Lung (tissue), 11 donors: ENCODE measurements at regions not wholly inside any gene's neighbourhood (a gene's known extent, or its start where the extent isn't known, plus 50 kb on each side); places are given as distances from the start of the nearest gene placed in this dataset.

Experiments used
- ATAC-seq: fragments of 200-7000 bp; cut with Tn5 transposase; one replicate; pipeline ENCODE4 v1.9.1; 2020; ENCODE audit warnings: moderate number of reproducible peaks; ENCODE audit not compliant: insufficient read depth, low FRiP score
- DNase-seq, 3 donors: peaks; one replicate each; pipeline ENCODE4 v3.0.0-alpha.2; 2013 to 2017
- H3K27ac ChIP-seq, 2 donors: one replicate each; pipeline ENCODE4 v1.5.1; 2013; ENCODE audit warnings: mild to moderate bottlenecking in 2 of 2, moderate library complexity in 2 of 2, control low read depth in 1 of 2, inconsistent platforms in 1 of 2, low read depth in 1 of 2, low read length in 1 of 2
- H3K27me3 ChIP-seq, 3 donors: one replicate each; pipeline ENCODE4 v1.5.1; 2013; ENCODE audit warnings: low read length in 2 of 3; ENCODE audit not compliant: control insufficient read depth in 3 of 3, insufficient read depth in 3 of 3
- H3K36me3 ChIP-seq, 4 donors: one replicate each; pipeline ENCODE4 v1.5.1; 2013; ENCODE audit warnings: low read length in 4 of 4, mild to moderate bottlenecking in 1 of 4, moderate library complexity in 1 of 4; ENCODE audit not compliant: control insufficient read depth in 4 of 4, insufficient read depth in 4 of 4
- H3K4me1 ChIP-seq, 5 donors: one replicate each; pipeline ENCODE4 v1.5.1; 2013; ENCODE audit warnings: low read length in 5 of 5, mild to moderate bottlenecking in 2 of 5, moderate library complexity in 1 of 5; ENCODE audit not compliant: control insufficient read depth in 5 of 5, insufficient read depth in 5 of 5
- H3K4me3 ChIP-seq: one replicate; pipeline ENCODE4 v1.5.1; 2013; ENCODE audit warnings: mild to moderate bottlenecking, control low read depth, moderate library complexity
- H3K9ac ChIP-seq, 2 donors: one replicate each; pipeline ENCODE4 v1.5.1; 2013; ENCODE audit warnings: low read length in 2 of 2, control low read depth in 1 of 2; ENCODE audit not compliant: insufficient read depth in 1 of 2
- H3K9me3 ChIP-seq, 4 donors: one replicate each; pipeline ENCODE4 v1.5.1; 2013; ENCODE audit warnings: low read length in 3 of 4, mild to moderate bottlenecking in 1 of 4, moderate library complexity in 1 of 4; ENCODE audit not compliant: control insufficient read depth in 4 of 4, insufficient read depth in 3 of 4
- WGBS, 2 donors: extraction: QIAGEN DNeasy Blood & Tissue Kit; methylation state at CpG; one replicate each; pipeline ENCODE4 v1.1.7; 2013; 5-methylcytosine and 5-hydroxymethylcytosine counted together
- TF ChIP-seq, protein P1 (sequence below): IDR thresholded peaks from 2 replicates; pipeline ENCODE4 v1.5.1; 2012; ENCODE audit warnings: mild to moderate bottlenecking; ENCODE audit errors: control extremely low read depth, extremely low read depth
- donor health status: control.
- donor health status: control.
- donor health status: Bipolar disorder and iron deficiency.
- donor health status: healthy.
- donor health status: DM: yes; HTN: yes; CAD: no.

DNA sequence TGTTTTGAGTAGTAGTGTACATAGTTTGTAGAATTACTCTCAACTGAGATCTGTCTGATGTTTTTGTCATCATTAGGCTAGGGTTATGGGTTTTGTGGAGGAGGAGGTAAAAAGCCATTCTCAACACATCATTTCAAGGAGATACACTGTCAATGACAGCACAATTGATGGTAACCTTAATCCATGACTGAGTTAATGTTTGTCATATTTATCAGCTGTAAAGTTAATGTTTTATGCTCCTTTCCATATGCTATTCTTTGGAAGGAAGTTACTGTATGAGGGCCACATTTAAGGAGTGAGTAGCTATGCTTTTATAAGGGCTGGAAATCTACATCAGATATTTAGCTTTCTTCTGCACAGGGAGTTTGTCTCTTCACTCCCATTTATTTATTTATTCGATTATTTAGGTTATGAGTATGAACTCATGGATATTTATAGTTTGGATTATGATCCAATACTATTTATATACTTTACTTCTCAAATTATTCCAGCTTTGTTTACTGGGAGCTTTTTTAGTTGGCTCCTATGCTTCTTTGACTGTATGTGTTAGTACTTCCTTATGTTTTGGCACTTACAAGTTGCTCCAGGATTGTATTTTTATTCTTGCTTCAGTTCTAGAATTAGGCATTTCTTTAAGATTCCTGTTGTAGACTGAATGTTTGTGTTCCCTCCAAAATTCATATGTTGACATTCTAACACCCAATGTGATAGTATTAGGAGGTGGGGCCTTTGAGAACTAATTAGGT is 156.6 kb upstream of the HCRTR2 start:
- Histone ChIP-seq H3K27ac (no peak overlapping the region), H3K4me3 (no peak overlapping the region), H3K4me1 (peaks cover 0 to 33% (median 6%) of the 10 kb centered on the region in 5 donors), H3K27me3 (no peaks in the 10 kb centered on the region), H3K36me3 (no peaks in the 10 kb centered on the region), H3K9me3 (no peaks in the 10 kb centered on the region), H3K9ac (no peak overlapping the region)
- WGBS, 2 donors = 55 to 74% methylated on average over 1 of the region's 1 CpG
- no peak for ATAC-seq
- DNase-seq = peak in 2 of 3 donors; percentile 79 to 83
- TF ChIP-seq, protein P1, sequence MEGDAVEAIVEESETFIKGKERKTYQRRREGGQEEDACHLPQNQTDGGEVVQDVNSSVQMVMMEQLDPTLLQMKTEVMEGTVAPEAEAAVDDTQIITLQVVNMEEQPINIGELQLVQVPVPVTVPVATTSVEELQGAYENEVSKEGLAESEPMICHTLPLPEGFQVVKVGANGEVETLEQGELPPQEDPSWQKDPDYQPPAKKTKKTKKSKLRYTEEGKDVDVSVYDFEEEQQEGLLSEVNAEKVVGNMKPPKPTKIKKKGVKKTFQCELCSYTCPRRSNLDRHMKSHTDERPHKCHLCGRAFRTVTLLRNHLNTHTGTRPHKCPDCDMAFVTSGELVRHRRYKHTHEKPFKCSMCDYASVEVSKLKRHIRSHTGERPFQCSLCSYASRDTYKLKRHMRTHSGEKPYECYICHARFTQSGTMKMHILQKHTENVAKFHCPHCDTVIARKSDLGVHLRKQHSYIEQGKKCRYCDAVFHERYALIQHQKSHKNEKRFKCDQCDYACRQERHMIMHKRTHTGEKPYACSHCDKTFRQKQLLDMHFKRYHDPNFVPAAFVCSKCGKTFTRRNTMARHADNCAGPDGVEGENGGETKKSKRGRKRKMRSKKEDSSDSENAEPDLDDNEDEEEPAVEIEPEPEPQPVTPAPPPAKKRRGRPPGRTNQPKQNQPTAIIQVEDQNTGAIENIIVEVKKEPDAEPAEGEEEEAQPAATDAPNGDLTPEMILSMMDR = no peak

DNA sequence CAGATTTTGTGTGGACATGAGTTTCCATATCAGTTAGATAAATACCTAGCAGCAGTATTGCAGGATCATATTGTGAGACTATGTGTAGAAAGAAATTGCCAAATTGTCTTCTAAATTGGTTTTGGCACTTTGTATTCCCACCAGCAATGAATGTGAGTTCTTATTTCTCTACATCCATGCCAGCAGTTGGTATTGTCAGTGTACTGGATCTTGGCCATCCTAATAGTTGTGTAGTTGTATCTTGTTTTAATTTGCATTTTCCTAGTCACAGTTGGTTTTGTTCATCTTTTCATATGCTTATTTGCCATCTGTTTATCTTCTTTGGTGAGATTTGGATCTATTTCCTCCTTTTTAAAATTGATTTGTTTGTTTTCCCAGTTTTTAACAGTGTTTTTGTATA is 154.7 kb upstream of the HCRTR2 start:
- Histone ChIP-seq H3K9ac (no peak overlapping the region), H3K9me3 (no peaks in the 10 kb centered on the region), H3K4me3 (no peak overlapping the region), H3K4me1 (peaks cover 0 to 25% (median 4%) of the 10 kb centered on the region in 5 donors), H3K36me3 (no peaks in the 10 kb centered on the region), H3K27me3 (no peaks in the 10 kb centered on the region), H3K27ac (no peak overlapping the region)
- ATAC-seq (no peak), DNase-seq (no peak)
- TF ChIP-seq, protein P1 = no peak

DNA sequence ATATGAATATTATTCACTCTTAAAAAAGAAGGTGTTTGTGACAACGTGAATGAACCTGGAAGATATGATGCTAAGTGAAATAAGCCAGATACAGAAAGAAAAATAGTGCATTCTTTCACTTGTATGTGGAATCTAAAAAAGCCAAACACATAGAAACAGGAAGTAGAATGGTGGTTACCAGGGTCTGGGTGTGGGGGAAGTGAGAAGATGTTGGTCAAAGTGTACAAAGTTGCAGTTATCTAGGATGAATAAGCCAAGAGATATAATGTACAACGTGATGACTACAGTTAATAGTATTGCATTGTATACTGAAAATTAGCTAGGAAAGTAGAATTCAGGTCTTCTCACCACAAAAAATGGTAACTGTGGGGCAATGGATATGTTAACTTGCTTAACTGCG is 151.1 kb upstream of the HCRTR2 start:
- H3K4me3 ChIP-seq = no peak overlapping the region
- WGBS, 2 donors = 59 to 63% methylated on average over 3 of the region's 3 CpGs
- no peak for DNase-seq
- no peak overlapping the region for H3K27ac ChIP-seq
- TF ChIP-seq, protein P1 = no peak
- H3K36me3 ChIP-seq = no peaks in the 10 kb centered on the region
- no peaks in the 10 kb centered on the region for H3K27me3 ChIP-seq
- ATAC-seq = no peak
- no peak overlapping the region for H3K9ac ChIP-seq
- H3K4me1 ChIP-seq = peaks cover 0 to under 1% (median 0%) of the 10 kb centered on the region in 5 donors
- H3K9me3 ChIP-seq = no peaks in the 10 kb centered on the region

DNA sequence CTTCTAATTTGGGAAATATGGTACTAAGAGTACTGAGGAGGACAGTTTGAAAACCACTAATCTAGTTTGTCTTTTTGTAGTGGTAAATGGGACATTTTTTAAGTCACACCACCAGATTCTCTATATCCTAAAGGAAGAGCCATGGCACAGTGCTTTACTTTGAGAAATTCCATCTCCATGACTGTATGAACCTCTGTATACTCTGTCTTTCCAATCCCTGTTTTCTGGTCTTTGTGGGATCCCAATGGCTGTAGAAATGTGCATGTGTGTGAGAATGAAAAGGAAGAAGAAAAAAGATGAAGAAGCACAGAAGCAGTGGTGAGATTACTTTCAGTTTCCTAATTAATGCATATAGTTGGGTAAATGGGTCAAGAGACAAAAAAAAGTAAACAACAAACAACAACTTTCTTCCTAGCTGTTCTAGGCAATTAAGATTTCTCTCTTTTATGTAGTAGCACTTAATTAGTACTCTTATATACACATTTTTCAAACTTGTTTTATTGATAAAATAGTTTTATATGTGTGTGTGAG is 141.2 kb upstream of the HCRTR2 start:
- Histone ChIP-seq H3K27ac (no peak overlapping the region), H3K4me1 (no peaks in the 10 kb centered on the region), H3K27me3 (no peaks in the 10 kb centered on the region), H3K4me3 (no peak overlapping the region), H3K9me3 (peaks cover 0 to 8% (median 1%) of the 10 kb centered on the region in 4 donors), H3K36me3 (no peaks in the 10 kb centered on the region), H3K9ac (no peak overlapping the region)
- TF ChIP-seq, protein P1 = no peak
- no peak for DNase-seq
- no peak for ATAC-seq
